ENCODE measurements at regions not wholly inside any gene's neighbourhood (a gene's known extent, or its start where the extent isn't known, plus 50 kb on each side); places are given as distances from the start of the nearest gene placed in this dataset.

GRCh38 chr14:89524990-89525667 is 108.1 kb upstream of the FOXN3 start:
- intact Hi-C loops (cut with DNase I), result no loop called here
- DNase-seq, result no peak
- 92% methylated on average over 3 of the region's 4 CpGs for WGBS (ENCODE audit: insufficient coverage, low coverage, low lambda C conversion rate, missing lambda C conversion rate)
- ATAC-seq, result no peak
- no peak for TF ChIP-seq POLR2A (IDR thresholded peaks at IDR 0.05)
- no peak for TF ChIP-seq CTCF (IDR thresholded peaks at IDR 0.05)
- no peak overlapping the region for H3K4me3 ChIP-seq
- no peaks in the 10 kb centered on the region for H3K4me1 ChIP-seq
- H3K9me3 ChIP-seq, result no peaks in the 10 kb centered on the region
- no peak overlapping the region for H3K27ac ChIP-seq
- no peaks in the 10 kb centered on the region for H3K27me3 ChIP-seq
- no peaks in the 10 kb centered on the region for H3K36me3 ChIP-seq

- no peak for TF ChIP-seq POLR2A (IDR thresholded peaks at IDR 0.05)
- TF ChIP-seq CTCF (IDR thresholded peaks at IDR 0.05), result no peak
- no peak for ATAC-seq
- Histone ChIP-seq H3K36me3 (no peaks in the 10 kb centered on the region), H3K4me1 (no peaks in the 10 kb centered on the region), H3K9me3 (no peaks in the 10 kb centered on the region), H3K4me3 (no peak overlapping the region), H3K27me3 (no peaks in the 10 kb centered on the region), H3K27ac (no peak overlapping the region)
- intact Hi-C loops (cut with DNase I), result no loop called here
- DNase-seq, result no peak
Observed at GRCh38 chr14:89524412-89524811, 107.4 kb upstream of the FOXN3 start.

GRCh38 chr14:89521988-89522387 is 105.0 kb upstream of the FOXN3 start:
- H3K27ac ChIP-seq, result no peak overlapping the region
- H3K4me3 ChIP-seq, result no peak overlapping the region
- no peaks in the 10 kb centered on the region for H3K9me3 ChIP-seq
- intact Hi-C loops (cut with DNase I), result no loop called here
- ATAC-seq (no peak), DNase-seq (no peak)
- TF ChIP-seq POLR2A (IDR thresholded peaks at IDR 0.05) (no peak), CTCF (IDR thresholded peaks at IDR 0.05) (no peak)
- H3K27me3 ChIP-seq, result no peaks in the 10 kb centered on the region
- H3K4me1 ChIP-seq, result no peaks in the 10 kb centered on the region
- H3K36me3 ChIP-seq, result no peaks in the 10 kb centered on the region

- Histone ChIP-seq H3K27ac (no peak overlapping the region), H3K36me3 (no peaks in the 10 kb centered on the region), H3K4me3 (no peak overlapping the region), H3K4me1 (no peaks in the 10 kb centered on the region), H3K27me3 (no peaks in the 10 kb centered on the region), H3K9me3 (no peaks in the 10 kb centered on the region)
- ATAC-seq, result no peak
- 98% methylated on average over 7 of the region's 10 CpGs for WGBS (ENCODE audit: insufficient coverage, low coverage, low lambda C conversion rate, missing lambda C conversion rate)
- DNase-seq, result no peak
- no peak for TF ChIP-seq CTCF (IDR thresholded peaks at IDR 0.05)
- intact Hi-C loops (cut with DNase I), result no loop called here
Observed at GRCh38 chr14:89519040-89519439, 102.0 kb upstream of the FOXN3 start.

GRCh38 chr14:89516173-89516572 is 99.1 kb upstream of the FOXN3 start:
- Histone ChIP-seq H3K36me3 (no peaks in the 10 kb centered on the region), H3K9me3 (no peaks in the 10 kb centered on the region), H3K4me1 (no peaks in the 10 kb centered on the region), H3K27ac (no peak overlapping the region), H3K27me3 (no peaks in the 10 kb centered on the region), H3K4me3 (no peak overlapping the region)
- TF ChIP-seq POLR2A (IDR thresholded peaks at IDR 0.05) (no peak), CTCF (IDR thresholded peaks at IDR 0.05) (no peak)
- no peak for ATAC-seq
- 79% methylated on average over 5 of the region's 5 CpGs for WGBS (ENCODE audit: insufficient coverage, low coverage, low lambda C conversion rate, missing lambda C conversion rate)
- no peak for DNase-seq
- intact Hi-C loops (cut with DNase I), result no loop called here

Measured in right lobe of liver (tissue), 6 donors.